Muscle of leg (tissue), 3 donors: ENCODE measurements at regions not wholly inside any gene's neighbourhood (a gene's known extent, or its start where the extent isn't known, plus 50 kb on each side); places are given as distances from the start of the nearest gene placed in this dataset.

Experiments
- DNase-seq: peaks from one replicate; pipeline ENCODE4 v3.0.0; 2013
- H3K27ac ChIP-seq: one replicate; pipeline ENCODE4 v1.5.1; 2013; ENCODE audit warnings: mild to moderate bottlenecking, low read length, control low read depth
- H3K27me3 ChIP-seq: one replicate; pipeline ENCODE4 v1.6.1; 2013; ENCODE audit warnings: low read length; ENCODE audit not compliant: control insufficient read depth, insufficient read depth
- H3K36me3 ChIP-seq: one replicate; pipeline ENCODE4 v1.6.1; 2013; ENCODE audit warnings: low read length; ENCODE audit not compliant: control insufficient read depth, insufficient read depth
- H3K4me1 ChIP-seq: one replicate; pipeline ENCODE4 v1.6.1; 2013; ENCODE audit warnings: low read length; ENCODE audit not compliant: control insufficient read depth, insufficient read depth
- H3K4me3 ChIP-seq: one replicate; pipeline ENCODE4 v1.5.1; 2013; ENCODE audit warnings: low read length, control low read depth
- H3K9me3 ChIP-seq: replicated peaks from 2 replicates; pipeline ENCODE4 v1.6.1; 2013; ENCODE audit warnings: low read depth, low read length; ENCODE audit not compliant: control insufficient read depth
- WGBS: methylation state at CpG from one replicate; pipeline ENCODE4 v1.1.5; 2013; ENCODE audit warnings: missing lambda C conversion rate; ENCODE audit not compliant: insufficient coverage; 5-methylcytosine and 5-hydroxymethylcytosine counted together

GRCh38 chr6:99219788-99220187 lies 129.7 kb downstream of the FAXC start:
- Histone ChIP-seq H3K9me3 (no peaks in the 10 kb centered on the region), H3K27me3 (no peaks in the 10 kb centered on the region), H3K4me1 (no peaks in the 10 kb centered on the region), H3K36me3 (no peaks in the 10 kb centered on the region), H3K4me3 (no peak overlapping the region), H3K27ac (no peak overlapping the region)
- DNase-seq, result no peak
- 34% methylated on average over 4 of the region's 4 CpGs for WGBS

- no peak overlapping the region for H3K4me3 ChIP-seq
- DNase-seq, result no peak
- H3K36me3 ChIP-seq, result no peaks in the 10 kb centered on the region
- WGBS, result 39% methylated on average over 3 of the region's 6 CpGs
- H3K27me3 ChIP-seq, result no peaks in the 10 kb centered on the region
- H3K27ac ChIP-seq, result no peak overlapping the region
- no peaks in the 10 kb centered on the region for H3K4me1 ChIP-seq
- H3K9me3 ChIP-seq, result no peaks in the 10 kb centered on the region
These were observed 132.5 kb downstream of the FAXC start for GRCh38 chr6:99216959-99217358.

DNA sequence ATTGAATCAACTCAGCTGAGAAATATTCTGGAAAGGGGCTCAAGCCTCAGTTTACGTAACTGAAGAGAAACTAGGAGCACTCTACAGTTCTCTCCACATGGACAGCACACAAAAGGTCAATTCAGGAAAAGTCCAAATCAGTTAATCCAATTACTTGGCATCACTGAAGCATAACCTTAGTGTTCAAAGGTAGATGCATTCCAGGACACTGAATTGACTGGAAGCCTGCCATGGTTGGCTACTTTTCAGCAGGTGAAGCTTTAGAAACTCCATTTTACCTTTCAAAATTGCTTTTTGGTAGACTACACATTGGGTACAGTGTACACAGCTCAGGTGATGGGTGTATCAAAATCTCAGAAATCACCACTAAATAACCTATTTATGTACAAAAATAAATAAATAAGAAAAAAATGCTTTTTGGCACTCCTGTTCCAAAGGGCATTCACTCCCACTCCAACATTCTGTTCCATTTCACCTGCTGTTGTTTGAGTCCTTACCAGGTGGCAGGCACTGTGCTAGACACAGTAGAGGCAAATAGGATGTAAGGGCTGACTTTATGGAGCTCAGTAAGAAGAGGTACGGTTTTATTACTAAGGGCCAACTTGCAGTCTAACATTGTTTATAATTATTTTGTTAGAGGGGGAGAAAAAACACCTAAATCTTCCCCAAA lies 153.4 kb downstream of the FAXC start:
- Histone ChIP-seq H3K36me3 (no peaks in the 10 kb centered on the region), H3K4me3 (no peak overlapping the region), H3K4me1 (no peaks in the 10 kb centered on the region), H3K27ac (no peak overlapping the region), H3K9me3 (no peaks in the 10 kb centered on the region), H3K27me3 (no peaks in the 10 kb centered on the region)
- WGBS, result no CpG with 5 or more reads among the region's 2 CpGs
- DNase-seq, result no peak

DNA sequence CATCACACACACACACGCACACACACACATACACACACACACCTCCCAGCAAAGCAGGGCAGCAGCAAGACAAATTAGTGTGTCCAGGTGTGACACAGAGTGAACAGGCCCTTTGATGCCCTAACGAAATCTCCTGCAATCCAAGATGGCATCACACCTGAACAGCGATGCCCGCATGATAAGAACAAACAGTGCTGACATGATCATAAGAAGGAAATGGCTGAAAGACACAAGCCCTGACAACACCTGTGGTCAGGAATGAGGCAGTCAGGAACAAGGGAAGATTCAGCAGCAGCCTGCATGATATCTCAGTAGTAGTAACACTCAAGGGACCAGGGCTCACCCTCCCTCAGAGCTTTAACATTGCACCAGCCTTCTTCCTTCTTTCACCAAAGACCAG lies 156.9 kb downstream of the FAXC start:
- H3K4me3 ChIP-seq, result no peak overlapping the region
- no peaks in the 10 kb centered on the region for H3K36me3 ChIP-seq
- H3K9me3 ChIP-seq, result no peaks in the 10 kb centered on the region
- no peak overlapping the region for H3K27ac ChIP-seq
- DNase-seq, result no peak
- WGBS, result 95% methylated on average over 3 of the region's 4 CpGs
- no peaks in the 10 kb centered on the region for H3K4me1 ChIP-seq
- H3K27me3 ChIP-seq, result no peaks in the 10 kb centered on the region

DNA sequence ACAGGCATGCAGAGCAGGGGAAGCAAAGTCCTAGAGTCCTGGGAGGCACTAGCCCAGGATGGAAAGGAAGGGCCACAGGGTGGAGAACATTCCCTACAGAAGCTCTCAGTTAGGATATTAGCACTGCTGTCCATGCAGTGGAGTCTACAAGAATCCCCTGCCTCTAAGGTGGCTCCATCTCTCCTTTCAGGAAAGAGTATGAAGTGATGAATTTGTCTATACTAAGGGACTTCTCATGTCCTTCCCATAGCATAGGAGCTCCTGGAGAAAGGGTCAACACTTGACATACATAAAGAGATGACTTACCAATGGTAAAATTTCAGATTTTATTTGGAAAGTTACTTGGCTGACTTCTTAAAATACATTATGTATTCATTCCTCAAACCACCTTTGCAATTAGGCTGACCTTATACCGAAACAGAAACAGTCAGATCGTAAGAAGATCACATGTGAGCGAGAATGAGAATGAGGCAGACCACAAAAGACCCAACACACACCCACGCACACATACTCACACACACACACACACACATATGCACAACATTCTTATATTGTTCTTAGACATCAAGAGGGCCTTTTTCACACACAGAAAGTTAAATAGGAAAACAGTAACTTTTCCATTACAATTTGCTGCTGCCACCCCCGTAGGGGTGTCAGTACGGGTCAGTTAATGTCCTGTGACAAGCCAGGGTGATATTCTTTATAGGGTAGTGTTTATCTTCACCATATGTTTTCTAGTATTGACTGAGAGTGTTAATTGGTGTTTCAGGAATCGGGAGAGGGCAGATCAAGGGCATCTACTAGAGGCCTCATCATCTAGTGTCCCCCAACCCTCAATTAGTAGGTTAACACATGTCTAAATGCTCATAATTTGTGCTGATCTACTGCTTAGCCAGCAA lies 159.4 kb downstream of the FAXC start:
- WGBS, result 80% methylated on average over 1 of the region's 7 CpGs
- no peak for DNase-seq
- Histone ChIP-seq H3K27ac (no peak overlapping the region), H3K4me3 (no peak overlapping the region), H3K36me3 (no peaks in the 10 kb centered on the region), H3K4me1 (no peaks in the 10 kb centered on the region), H3K9me3 (no peaks in the 10 kb centered on the region), H3K27me3 (no peaks in the 10 kb centered on the region)

GRCh38 chr6:99187429-99187828 lies 162.0 kb downstream of the FAXC start:
- no peak for DNase-seq
- Histone ChIP-seq H3K9me3 (no peaks in the 10 kb centered on the region), H3K27ac (no peak overlapping the region), H3K36me3 (no peaks in the 10 kb centered on the region), H3K4me3 (no peak overlapping the region), H3K4me1 (no peaks in the 10 kb centered on the region), H3K27me3 (no peaks in the 10 kb centered on the region)
- WGBS, result 67% methylated on average over 1 of the region's 2 CpGs

DNA sequence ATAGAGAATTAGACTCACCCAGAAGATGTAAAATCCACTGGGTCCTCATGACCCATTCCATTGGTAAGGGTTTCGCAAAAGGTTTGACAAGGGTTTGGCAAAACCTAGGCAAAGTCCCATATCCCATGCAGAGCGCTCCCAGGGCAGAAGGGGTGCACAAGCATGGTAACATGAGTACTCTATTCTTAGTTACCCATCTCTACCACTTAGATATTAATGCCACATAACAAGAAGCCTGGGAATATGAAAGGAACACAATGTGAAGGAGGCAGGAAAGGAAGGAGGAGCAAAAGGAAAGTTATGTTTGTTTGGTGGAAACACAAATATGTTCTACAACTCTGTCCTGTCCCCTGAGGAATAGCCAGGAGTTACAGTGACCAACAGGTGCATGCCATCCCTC lies 163.1 kb downstream of the FAXC start:
- no peak for DNase-seq
- WGBS, result no CpG with 5 or more reads among the region's 2 CpGs
- H3K36me3 ChIP-seq, result no peaks in the 10 kb centered on the region
- H3K27me3 ChIP-seq, result no peaks in the 10 kb centered on the region
- H3K9me3 ChIP-seq, result no peaks in the 10 kb centered on the region
- no peaks in the 10 kb centered on the region for H3K4me1 ChIP-seq
- H3K27ac ChIP-seq, result no peak overlapping the region
- no peak overlapping the region for H3K4me3 ChIP-seq

GRCh38 chr6:99185525-99185924 lies 163.9 kb downstream of the FAXC start:
- no peak overlapping the region for H3K27ac ChIP-seq
- H3K4me1 ChIP-seq, result no peaks in the 10 kb centered on the region
- DNase-seq, result no peak
- no peaks in the 10 kb centered on the region for H3K9me3 ChIP-seq
- H3K4me3 ChIP-seq, result no peak overlapping the region
- no peaks in the 10 kb centered on the region for H3K27me3 ChIP-seq
- no peaks in the 10 kb centered on the region for H3K36me3 ChIP-seq
- 79% methylated on average over 3 of the region's 5 CpGs for whole genome bisulfite sequencing

GRCh38 chr6:99184696-99185095 lies 164.8 kb downstream of the FAXC start:
- Histone ChIP-seq H3K4me1 (no peaks in the 10 kb centered on the region), H3K9me3 (peaks cover 2% of the 10 kb centered on the region), H3K27ac (no peak overlapping the region), H3K4me3 (no peak overlapping the region), H3K36me3 (no peaks in the 10 kb centered on the region), H3K27me3 (no peaks in the 10 kb centered on the region)
- no peak for DNase-seq
- no CpG with 5 or more reads among the region's 2 CpGs for WGBS

DNA sequence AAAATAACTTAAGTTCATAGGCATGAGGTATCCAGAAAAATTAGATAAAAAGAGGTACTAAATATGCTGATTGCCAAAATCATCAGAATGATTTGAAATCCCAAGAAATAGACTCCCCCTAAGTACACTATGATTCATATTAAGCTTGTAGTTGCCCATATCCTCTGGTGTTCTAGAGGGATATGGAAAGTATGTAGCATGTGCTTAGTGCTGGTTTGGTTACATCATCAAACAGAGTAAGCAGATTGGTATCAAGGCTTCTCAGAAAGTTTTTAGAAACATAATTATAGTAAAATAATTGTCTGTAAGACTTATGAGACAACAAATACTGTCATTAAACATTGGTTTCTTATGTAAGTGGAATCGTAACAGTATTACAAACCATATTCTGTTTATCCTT lies 166.4 kb downstream of the FAXC start:
- H3K9me3 ChIP-seq, result peaks cover 2% of the 10 kb centered on the region
- no peaks in the 10 kb centered on the region for H3K4me1 ChIP-seq
- H3K27me3 ChIP-seq, result no peaks in the 10 kb centered on the region
- no peaks in the 10 kb centered on the region for H3K36me3 ChIP-seq
- no peak for DNase-seq
- no peak overlapping the region for H3K27ac ChIP-seq
- no CpG with 5 or more reads among the region's 1 CpG for WGBS
- H3K4me3 ChIP-seq, result no peak overlapping the region
